Cardiac septum (tissue), 1 donor: ENCODE measurements at regions not wholly inside any gene's neighbourhood (a gene's known extent, or its start where the extent isn't known, plus 50 kb on each side); places are given as distances from the start of the nearest gene placed in this dataset.
"Not testable (repeated sequence)": the region's sequence is repeated elsewhere in the genome, so short reads cannot be mapped to it uniquely, and the experiment has no call there.

ENCODE experiments used
- DNase-seq: peaks from one replicate; pipeline ENCODE4 v3.0.0-alpha.2; 2020; ENCODE audit warnings: low spot score
- intact Hi-C: fragments of 100-400 bp; cut with DNase I; formaldehyde crosslinking; loops from one replicate; pipeline ENCODE4 v1.14.0; 2022
- donor health status: DM: no; HTN: no; CAD: no.

GRCh38 chr7:138169441-138169851, 93.2 kb downstream of the AKR1D1 start:
- intact Hi-C loops, result no loop called here
- no peak for DNase-seq

DNA sequence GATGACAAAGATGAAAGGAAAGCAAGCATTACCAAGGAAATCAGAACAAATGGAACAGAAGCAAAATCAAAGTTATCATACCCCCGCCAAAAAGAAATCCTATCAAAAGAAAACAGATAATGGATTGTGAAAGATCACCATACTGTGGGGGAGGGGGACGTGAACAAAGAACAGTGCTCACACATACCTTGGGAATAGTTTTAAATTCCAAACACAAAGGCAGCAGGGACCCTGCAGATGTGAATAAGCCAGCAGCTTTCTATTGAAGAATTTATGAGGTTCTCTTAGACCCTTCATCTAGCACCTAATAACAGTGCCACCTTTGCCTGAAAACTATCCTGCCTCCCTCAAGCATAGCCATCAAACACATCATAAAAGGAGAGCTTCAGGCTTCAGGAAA, 94.0 kb downstream of the AKR1D1 start:
- intact Hi-C loops, result no loop called here
- no peak for DNase-seq

DNA sequence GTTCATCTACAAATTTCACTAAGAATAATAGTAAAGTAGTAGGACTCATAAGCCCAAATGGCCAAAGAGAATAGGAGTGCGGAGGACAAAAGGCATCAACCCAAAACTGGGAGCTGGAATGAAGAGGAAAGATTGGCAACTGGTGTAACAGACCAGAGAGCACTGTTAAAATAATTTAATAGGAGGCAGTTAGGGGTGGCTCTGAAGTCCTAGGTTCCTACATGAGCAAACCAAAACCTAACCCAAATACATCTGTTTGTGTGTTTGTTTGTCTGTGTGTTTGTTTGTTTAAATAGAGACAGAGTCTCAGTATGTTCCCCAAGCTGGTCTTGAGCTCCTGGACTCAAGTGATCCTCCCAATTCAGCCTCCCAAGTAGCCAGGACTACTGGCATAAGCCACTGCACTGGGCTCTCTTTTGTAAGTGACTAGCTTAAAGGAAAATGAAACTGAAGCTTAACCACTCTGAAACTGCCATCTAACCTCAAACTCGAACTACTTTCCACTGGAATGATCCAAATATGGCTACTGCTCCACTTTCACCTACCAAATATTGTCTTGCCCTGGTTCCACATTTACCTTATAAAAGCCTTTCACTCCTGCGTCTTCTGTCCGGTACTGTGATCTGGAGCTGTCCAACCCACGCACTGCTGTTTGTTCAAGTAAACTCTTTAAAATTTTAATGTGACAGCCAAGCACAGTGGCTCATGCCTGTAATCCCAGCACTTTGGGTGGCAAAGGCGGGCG, 94.9 kb downstream of the AKR1D1 start:
- intact Hi-C loops, result no loop called here
- DNase-seq, result no peak

DNA sequence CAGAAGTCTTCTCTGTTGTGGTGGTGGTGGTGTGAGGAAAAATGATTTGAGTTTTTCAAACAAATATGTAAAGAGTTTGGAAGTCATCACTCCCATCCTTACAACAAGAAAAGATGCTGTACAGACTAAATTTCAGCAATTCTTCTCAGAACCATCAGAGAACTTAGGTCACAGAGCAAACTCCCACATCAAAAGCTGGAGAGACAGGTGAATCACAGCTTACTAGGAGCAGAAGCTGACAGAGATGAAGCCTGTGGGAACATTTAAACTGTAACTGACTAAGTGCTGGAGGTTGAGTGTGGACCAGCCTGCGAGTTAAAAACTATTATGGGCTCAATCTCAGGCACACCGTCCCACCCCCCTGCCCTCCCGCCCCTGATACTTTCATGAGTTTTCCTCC, 97.3 kb downstream of the AKR1D1 start:
- no peak for DNase-seq
- intact Hi-C loops, result no loop called here

DNA sequence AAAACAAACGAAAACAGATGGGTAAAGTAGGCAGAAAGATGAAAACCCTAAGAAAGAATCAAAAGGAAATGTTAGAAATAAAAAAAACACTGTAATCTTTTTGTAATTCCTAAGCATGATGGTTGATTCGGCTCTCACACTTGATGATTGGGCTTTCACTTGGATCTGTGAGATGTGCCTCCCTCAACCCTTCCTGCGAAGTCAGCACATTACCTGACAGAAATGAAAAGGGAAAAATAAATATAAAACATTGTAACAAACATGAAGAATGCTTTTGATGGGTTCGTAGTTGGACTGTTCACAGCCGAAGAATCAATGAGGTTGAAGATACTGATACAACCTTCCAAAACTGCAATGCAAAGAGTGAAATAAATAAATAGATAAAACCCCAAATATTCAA, 99.8 kb downstream of the AKR1D1 start:
- intact Hi-C loops, result no loop called here
- no peak for DNase-seq

GRCh38 chr7:138184191-138184590, 107.9 kb downstream of the AKR1D1 start:
- DNase-seq, result no peak
- intact Hi-C loops, result no loop called here

DNA sequence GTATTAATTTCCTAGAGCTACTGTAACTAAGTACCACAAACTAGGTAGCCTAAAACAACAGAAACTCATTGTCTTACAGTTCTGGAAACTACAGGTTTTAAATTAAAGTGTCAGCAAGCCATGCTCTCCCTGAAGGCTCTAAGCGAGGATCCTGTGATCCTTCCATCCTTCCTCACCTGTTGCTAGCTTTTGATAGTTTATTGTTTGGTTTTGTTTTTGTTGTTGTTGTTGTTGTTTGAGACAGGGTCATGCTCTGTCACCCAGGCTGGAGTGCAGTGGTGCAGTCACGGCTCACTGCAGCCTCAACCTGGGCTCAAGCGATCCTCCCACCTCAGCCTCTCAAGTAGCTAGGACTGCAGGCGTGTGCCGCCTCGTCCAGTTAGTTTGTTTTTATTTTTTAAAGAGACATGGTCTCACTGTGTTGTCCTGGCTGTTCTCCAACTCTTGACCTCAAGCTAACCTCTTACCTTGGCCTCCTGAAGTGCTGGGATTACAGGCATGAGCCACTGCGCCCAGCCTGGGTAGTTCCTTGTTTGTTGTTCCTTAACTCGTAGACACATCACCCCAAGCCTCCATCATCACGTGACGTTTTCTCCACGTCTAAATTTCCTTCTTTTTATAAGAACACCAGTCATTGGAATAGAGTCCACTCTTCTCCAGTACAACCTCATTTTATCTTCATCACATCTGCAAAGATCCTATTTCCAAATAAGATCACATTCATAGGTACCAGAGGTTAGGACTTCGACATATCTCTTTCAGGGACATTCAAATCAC, 109.1 kb downstream of the AKR1D1 start:
- intact Hi-C loops, result no loop called here
- DNase-seq, result no peak

DNA sequence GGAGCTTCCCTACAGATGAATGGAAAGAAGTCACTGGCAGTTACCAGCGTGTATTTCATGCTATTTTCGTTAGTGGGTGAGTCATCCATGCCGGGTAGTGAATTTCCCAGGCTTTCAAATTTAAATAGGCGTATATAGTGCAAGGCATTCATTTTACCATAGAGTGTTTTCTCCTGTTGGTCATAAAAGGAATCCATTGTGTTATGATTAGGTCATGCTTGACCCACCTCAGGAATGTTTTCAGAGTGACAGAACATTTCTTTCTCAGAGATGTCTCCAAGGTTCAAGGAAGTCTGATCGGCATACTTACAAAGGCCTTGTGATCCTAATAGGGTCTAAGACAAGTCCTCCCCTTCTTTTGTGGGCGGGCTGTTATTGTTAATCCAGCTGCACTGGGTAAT, 110.7 kb downstream of the AKR1D1 start:
- intact Hi-C loops, result no loop called here
- DNase-seq, result no peak

- no peak for DNase-seq
- intact Hi-C loops, result no loop called here
These were observed 112.1 kb downstream of the AKR1D1 start for GRCh38 chr7:138188290-138188858.

GRCh38 chr7:138194567-138194966, 118.3 kb downstream of the AKR1D1 start:
- intact Hi-C loops, result no loop called here
- DNase-seq, result no peak

- no peak for DNase-seq
- intact Hi-C loops, result no loop called here
These were observed 118.9 kb downstream of the AKR1D1 start for GRCh38 chr7:138195151-138195571.

- intact Hi-C loops, DNase-seq: not testable (repeated sequence)
These were observed 120.3 kb downstream of the AKR1D1 start for GRCh38 chr7:138196503-138196946.

GRCh38 chr7:138196971-138197896, 121.0 kb downstream of the AKR1D1 start:
- intact Hi-C loops, result no loop called here
- no peak for DNase-seq

DNA sequence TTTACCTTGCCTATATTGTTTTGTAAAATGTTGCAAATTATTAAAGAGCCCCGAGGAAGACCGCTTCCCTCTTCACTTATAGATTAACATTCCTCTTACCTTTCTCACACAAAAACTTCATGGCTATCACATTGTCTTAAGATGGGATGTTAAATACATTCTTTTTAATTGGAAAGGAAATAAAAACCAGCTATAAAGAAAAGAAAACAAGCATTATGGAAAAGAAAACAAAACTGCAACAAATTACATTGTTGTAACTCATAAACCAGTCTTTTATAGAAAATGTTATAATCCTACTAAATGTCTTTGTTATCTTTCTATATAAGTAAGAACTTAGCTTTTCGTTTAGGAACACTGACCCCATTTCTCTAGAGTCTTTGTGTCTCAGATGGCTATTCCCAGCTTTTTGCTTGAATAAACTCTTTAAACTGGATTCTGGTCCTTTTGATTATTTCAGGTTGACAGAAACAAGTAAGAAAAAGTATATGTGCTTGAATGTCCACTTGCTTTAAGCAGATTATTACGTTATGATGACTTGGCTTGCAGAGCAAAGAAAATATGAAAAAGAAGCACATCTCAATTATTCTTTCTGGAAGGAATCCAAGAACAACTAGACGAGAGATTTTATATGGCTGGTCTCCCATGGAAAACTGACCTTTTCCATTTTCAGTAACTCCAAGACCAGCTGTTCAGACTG, 128.2 kb downstream of the AKR1D1 start:
- no peak for DNase-seq
- intact Hi-C loops, result no loop called here

- intact Hi-C loops, result no loop called here
These were observed 128.7 kb downstream of the AKR1D1 start for GRCh38 chr7:138204982-138205298.

GRCh38 chr7:138205614-138206150, 129.4 kb downstream of the AKR1D1 start:
- no peak for DNase-seq
- intact Hi-C loops, result no loop called here

More at GRCh38 chr7:138204982-138205298, 128.7 kb downstream of the AKR1D1 start:
- no peak for DNase-seq

DNA sequence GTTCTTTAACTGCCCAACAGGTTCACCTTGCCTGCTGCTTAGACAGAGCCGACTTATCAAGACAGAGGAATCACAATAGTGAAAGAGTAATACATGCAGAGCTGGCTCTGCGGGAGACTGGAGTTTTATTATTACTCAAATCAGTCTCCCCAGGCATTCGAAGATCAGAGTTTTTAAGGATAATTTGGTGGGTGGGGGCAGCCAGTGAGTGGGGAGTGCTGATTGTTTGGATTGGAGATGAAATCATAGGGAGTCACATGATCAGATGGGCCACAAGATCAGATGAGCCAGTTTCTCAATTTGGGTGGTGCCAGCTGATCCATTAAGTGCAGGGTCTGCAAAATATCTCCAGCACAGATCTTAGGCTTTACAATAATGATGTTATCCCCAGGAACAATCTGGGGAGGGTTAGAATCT, 131.3 kb downstream of the AKR1D1 start:
- no peak for DNase-seq
- intact Hi-C loops, result no loop called here

GRCh38 chr7:138208142-138208570, 131.9 kb downstream of the AKR1D1 start:
- intact Hi-C loops, result no loop called here
- no peak for DNase-seq

DNA sequence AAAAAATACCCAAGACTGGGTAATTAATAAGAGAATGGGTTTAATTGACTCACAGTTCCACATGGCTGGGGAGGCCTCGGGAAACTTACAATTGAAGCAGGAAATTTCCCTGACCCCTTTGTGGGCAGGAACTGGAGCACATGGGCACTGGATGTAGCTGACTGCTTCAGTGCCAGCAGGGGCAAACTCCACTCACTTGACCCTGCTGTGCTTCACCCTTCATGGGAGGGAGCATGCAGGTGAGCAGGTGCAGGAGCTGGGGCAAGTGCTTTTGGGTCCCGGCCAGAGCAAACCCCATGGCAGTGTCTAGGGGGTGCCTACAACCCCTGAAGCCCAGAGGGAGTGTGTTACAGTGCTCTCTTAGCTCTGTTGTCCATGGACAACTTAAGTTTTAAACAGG, 132.6 kb downstream of the AKR1D1 start:
- DNase-seq, result no peak
- intact Hi-C loops, result no loop called here
